GM21423 (cell line): ENCODE measurements at regions not wholly inside any gene's neighbourhood (a gene's known extent, or its start where the extent isn't known, plus 50 kb on each side); places are given as distances from the start of the nearest gene placed in this dataset.
"Not testable (repeated sequence)": the region's sequence is repeated elsewhere in the genome, so short reads cannot be mapped to it uniquely, and the experiment has no call there.

Source experiments
- ATAC-seq: cut with Tn5 transposase; IDR thresholded peaks from one replicate; pipeline ENCODE4 v1.9.1; 2021; ENCODE audit warnings: mild to moderate bottlenecking, moderate library complexity; ENCODE audit not compliant: unreplicated experiment

DNA sequence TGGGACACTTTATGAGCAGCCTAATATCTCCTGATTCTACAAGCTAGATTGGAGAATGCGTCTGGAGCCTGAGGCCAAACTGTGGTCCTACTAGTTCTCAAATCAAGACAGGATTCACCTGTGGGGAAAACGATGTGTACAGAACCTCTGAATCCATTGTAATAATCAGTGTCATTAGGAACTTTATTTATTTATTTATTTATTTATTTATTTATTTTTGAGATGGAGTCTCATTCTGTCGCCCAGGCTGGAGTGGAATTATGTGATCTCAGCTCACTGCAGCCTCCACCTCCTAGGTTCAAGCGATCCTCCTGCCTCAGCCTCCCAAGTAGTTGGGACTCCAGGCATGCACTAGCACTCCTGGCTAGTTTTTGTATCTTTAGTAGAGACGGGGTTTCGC, 52.6 kb upstream of the KIF26B start:
- not testable (repeated sequence) for ATAC-seq

DNA sequence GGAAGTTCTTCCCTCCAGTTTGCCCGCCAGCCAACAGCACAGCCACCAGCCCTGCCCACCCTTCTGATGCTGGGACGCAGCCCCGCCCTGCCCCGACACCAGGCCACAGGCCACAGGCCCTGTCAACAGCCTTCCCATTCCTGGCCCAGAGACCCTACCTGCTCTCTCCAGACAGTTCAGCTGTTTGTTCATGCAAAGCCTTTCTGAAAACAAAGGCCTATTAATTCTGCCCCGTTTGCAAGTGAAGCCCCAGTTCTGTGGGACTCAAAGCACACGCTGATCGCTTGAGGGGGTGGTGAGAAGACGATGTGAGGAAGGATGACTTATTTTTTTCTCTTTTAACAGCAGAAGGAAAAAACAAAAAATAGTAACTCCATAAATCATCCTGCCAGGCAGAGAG, 55.4 kb upstream of the KIF26B start:
- no peak for ATAC-seq

DNA sequence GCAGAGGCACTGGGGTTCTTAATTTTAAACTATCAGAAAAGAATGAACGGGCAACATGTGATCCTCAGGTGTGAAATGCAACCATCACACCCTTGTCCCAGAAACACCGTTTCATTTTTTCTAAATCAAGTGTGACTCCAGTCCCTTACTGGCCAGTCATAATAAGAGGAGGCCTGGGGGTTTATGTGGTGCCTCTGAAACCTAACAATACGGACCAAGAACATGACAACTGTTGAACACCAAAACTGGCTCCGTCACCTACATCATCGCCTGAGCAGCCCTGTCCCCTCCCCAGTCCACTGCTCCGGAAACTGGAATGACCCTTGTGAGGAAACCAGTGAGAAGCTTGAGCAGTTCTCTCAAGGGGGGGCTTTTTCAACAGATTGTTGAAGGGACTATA, 55.9 kb upstream of the KIF26B start:
- ATAC-seq: no peak

DNA sequence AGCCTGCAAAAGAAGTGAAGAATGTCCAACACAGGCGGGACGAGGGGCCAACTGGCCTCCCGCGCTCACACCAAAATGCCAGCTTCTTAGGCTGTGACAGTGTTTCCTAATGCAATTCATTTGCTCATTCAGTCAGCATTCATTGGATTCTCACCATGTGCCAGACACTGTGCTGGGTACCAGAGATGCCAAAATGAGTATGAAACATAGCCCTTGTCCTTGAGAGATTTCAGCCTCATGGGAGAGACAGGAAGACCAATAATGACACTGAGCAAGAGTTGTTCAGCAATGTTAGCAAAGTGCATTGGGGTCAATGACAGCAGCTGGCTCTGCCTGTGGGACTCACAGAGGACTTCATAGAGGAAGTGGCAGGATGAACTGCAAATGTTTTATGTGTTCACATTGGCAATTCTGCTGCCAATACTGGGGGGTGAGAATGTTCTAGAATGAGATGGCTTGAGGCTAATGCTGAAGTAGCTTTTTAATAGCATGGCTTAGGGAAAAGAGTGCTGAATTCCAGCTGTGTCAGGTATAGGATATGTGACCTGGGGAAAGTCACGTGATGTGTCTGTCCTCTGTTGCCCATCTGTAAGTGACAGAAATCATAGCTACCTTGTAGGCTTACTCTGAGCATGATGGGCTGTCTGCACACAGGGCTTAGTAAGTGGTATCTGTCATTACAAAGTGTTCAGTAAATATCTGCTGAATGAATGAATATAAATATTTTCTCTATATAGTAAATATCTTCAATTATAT, 58.3 kb upstream of the KIF26B start:
- ATAC-seq: no peak

DNA sequence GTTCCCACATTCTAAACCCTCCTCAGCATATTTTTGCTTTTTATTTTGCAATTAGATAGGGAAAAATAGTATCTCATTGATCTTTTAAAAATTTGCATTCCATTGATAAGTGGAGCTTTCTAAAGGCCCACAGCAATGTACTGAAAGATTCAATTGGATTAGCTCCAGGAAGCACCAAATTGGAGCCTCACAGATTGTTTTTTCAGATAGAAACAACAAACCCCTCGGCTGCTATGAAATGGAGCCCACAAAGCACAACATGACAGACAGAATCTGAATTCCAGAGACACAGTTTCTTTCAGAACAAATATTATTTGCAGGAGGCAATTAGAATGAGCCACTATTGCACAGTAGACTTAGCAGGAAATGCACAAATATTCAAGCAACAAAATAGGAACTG, 58.9 kb upstream of the KIF26B start:
- ATAC-seq: no peak

DNA sequence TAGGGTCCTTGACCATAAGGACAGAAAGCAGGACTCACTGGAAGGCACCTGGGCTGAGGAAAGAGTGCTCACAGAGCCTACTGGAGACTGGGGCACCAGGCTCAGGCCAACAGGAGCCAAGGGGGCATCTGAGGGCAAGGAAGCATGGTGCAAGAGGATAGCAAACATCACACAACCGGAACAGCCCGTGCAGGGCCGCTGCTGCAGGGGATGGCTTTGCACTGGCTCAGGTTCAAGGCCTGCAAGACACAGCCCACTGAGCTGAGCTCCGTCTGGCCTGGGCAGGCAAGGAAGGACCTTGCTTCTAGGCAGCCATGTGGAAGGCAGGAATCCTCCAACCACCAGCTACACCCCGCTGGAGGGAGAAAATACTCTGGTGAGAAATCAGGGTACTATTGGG, 59.8 kb upstream of the KIF26B start:
- no peak for ATAC-seq

DNA sequence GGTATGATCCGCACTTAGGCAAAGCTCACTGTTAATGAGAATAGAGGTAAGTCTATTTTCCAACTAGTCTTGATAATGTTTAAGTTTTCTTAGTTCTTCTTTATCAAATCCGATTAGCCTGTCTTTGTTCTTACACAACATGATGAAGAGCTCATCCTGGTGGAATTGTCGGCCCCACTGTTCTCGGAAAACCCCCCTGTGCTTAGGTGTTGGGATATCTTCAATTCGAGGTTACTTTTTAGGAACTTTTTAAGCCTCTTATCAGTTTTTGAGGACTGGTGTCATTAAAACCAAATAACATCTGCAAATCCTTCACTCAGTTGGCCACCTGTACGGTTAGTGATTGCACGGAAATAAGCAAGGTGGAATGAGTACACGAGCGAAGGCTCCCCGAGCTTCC, 60.7 kb upstream of the KIF26B start:
- ATAC-seq: no peak

DNA sequence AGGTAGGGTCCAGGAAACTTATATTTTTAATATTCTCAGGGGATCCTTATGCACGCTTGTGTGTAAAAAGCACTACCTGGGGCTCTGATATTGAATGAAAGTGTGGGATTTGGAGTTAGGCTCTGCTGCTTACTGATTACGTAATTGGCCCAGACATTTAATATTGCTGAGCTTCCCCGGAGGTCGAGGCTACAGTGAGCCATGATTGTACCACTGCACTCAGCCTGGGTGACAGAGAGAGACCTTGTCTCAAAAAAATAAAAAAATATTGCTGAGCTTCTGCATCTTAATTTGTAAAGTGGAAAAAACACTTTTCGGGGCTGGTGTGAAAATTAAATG, 62.2 kb upstream of the KIF26B start:
- ATAC-seq: no peak

DNA sequence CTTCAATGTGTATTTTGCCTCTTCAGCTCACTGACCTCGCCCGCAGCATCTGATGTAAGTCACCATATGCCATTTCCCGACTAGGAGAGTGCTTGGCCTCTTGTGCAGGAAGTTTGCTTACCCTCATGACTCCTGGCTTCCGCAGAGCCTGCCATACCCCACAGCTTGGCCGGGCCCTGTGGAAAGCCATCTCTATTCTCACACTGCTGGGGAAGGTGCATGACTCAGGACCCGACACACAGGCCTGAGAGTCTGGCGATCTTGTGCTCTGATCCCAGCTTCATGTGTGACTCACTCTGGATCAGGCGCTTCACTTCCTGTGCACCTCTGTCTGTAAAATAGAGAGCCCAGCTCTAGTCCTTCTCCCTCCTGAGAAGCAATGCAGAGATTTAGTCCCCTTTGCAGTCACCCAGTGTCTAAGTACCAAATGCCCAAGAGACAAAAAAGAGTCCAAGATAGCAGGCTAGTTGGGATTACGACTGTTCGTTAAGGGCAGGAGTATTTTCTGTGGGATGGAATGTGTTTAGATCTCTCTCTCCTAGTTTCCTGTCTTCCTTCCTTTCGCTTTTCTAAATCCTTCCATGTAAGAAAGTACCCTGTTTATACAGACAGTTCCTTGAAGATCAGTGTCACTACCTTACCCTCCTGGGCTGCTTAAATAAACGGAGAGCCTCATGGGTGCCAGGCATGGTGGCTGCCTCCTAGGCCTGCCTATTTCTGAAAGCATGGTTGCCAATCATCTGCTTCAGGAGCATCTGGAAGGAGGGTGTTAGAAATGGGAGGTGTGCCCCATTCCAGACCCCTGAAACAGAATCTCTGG, 62.8 kb upstream of the KIF26B start:
- ATAC-seq: no peak

DNA sequence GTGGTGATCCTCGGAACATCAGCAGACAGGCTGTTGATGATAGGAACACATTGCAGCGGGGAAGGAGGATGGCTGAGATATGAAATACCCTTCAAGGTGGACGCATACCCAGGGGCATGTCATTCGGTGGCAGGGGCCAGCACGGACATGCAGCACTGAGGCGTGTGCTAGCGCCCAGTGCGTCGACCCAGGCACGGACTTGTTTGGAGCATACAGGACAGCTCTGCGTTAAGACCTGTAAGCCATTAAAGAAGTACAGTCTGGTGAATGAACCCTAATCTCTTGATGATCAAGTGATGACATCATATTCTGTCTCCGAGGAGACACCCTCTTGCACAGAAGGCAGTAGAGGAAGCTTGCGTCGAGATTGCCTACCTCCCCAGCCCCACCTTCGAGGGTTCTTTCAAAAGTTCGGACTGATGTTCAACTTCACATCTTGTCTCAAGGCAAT, 63.6 kb upstream of the KIF26B start:
- ATAC-seq: no peak

DNA sequence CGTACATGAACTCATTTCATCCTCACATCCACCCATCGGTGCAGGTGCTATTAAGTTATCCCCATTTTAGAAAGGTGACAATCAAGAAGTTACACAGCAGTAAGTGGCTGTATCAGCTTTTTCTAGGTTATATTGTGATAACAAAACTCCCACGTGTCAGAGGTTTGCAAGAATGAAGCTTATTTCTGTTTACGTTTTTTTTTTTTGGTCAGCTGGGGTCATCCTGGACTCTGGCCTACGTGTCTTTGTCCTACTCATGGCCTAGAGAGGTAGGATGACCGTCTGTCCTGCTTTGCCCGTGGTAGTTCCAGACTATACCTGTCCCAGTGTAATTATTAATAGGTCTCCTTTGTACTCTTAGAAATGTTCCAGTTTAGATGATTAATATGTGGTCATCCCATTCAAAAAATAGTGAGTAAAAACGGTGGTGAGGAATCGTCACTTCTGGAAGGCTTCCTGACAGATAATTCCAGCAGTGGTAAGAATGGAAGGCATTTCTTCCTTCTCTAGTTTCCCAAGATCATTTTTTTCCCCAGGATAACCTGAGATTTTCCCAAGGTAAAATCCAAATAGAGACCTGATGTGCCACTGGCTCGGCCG, 64.2 kb upstream of the KIF26B start:
- no peak for ATAC-seq

DNA sequence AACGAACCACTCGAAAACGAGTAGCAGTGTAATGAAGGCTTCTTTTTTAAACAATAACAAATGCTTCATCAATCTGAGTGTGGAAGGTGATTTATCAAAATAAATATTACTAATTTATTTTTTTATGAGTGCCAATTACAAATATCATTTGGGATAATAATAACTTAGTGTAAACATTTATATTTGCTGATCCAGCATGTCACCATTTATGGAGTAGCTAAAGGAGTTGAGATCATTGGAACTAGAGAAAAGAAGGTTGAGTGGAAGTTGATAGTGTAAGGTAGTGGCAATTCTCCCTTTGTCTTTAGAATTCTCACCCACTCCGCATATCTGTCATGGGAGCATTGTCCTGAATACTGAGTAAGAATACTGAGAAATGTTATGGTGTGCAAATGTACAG, 67.1 kb upstream of the KIF26B start:
- ATAC-seq: no peak

DNA sequence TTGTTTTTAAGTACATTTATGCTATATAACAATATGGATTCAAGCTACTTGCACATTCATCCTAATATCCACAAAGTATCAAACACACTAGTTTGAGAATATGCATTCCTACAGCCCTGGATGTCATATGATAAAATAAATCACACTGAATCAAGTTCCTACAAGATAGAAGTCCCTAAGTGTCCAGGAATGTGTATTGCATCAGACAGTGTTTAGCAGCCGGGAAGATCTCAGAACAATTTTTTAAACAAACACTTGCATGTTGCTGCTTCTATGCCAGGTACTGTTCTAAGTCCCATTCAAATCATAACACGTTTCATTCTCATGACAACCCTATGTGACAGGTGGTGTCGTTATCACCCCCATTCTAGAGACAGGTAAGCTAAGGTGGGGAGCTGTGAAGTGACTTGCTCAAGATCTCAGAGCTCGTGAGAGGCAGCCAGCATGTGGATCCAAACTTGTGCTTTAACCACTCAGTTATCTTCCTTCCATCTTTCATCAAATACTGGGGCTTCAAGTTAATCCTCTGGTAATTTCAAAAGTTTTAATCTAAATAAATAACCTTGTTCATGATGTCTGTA, 68.3 kb upstream of the KIF26B start:
- no peak for ATAC-seq

DNA sequence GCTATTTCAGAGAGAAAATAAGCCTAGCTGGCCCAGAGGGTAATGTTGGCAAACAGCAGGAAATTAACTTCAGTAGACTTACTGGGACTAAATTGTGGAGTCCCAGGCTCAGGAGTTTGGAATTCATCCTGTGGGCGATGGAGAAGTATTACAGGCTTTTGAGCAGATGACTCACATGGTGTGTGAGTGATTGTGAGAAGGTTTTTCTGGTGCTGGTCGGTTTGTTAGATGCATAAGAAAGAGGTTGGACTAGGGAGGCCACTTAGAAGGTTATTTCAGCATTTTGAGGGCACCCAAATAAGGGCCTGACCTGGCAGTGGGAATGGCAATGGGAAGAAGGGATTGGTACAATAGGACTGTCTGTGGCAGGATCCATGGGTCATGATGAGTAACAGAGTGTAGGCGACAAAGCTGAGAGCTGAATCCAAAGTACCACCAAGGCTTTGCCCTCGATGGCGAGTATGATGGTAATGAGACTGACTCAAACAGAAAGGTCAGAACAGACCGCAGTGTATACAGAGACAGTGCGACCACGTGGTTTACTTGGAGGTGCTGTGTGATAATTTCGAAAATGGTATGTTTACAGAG, 69.2 kb upstream of the KIF26B start:
- ATAC-seq: no peak

DNA sequence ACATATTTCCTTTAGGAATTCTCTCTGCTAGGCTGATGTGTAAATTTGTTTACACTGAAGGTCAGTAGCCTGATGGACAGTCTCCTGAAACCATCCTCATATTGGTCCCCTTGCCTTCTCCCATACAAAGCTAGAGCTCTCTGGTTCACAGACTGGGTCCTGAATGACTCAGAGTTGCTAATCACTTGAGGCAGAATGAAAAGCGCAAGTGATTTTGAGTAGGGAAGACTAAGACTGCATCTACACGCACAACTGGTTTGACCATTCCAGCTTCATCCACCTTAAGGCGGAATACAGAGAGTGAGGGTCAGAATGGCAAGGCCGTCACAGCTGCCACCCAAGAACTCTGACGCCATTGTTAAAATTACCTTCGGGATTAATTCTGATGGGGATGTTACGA, 70.2 kb upstream of the KIF26B start:
- ATAC-seq: no peak

DNA sequence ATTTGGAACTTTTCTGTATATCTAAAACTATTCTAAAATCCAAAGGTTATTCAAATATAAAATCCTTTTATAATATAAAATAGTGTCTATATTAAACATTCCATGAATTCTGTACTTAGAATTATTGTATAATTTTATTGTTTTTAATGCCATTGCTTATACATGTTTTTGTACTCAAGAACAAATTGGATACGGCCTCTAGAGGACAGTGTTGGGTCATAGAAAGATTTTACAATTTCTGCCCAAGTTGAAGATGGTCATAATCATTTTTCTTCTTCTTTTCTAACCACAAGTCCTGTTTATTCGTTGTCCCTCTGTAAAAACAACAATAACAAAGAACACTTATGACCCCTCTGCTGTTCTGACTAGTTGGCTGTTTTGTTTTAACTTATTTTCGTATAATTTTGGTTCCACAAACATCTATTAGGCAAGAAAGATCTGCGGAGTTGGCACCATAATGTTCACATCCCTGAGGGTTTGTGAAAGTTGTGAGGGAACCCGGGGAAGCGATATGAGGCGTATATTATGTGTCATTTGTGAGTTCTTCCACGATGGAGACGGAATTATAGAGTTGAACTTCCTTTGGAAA, 75.7 kb upstream of the KIF26B start:
- no peak for ATAC-seq

DNA sequence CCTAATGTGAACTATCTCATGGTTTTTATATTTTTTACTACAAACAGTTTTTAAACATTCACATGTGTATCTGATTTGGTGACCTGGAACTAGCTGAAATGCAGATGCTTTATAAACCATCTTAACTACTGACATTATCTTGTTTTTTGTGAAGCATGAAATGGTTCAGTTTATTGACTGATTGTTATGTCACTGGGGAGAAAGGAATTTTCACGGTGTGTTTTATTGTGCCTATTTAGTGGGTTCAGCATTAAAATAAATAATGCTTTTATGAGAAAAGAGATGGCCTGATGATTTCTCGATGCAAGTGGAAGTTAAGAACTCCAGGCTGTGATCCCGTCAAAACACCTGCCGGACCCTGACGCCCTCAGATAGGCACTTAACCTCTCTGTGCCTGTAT, 79.9 kb upstream of the KIF26B start:
- no peak for ATAC-seq

DNA sequence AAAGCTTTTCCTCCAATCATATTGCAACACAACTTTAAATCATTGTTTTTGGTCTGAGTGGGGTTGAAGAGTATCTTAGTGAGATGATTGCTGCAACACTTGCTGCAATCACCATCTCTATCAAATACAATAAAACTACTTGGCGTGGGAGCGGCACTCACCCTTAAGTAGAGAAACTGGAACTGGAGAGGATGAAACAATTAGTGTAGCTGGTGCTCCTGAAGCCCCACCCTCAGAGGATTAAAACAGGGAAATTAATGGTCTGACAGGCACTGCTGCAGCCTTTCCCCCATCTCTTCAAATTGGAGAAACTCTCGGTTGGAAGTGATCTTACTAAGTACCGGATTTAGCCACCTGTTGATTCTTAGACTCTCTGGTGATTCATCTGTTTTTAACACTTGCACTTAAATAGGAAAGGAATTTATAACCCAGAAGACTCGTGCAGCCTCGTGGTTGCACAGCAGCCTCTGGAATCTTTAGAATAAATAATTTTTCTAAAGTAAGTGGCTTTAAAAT, 80.5 kb upstream of the KIF26B start:
- ATAC-seq: no peak

DNA sequence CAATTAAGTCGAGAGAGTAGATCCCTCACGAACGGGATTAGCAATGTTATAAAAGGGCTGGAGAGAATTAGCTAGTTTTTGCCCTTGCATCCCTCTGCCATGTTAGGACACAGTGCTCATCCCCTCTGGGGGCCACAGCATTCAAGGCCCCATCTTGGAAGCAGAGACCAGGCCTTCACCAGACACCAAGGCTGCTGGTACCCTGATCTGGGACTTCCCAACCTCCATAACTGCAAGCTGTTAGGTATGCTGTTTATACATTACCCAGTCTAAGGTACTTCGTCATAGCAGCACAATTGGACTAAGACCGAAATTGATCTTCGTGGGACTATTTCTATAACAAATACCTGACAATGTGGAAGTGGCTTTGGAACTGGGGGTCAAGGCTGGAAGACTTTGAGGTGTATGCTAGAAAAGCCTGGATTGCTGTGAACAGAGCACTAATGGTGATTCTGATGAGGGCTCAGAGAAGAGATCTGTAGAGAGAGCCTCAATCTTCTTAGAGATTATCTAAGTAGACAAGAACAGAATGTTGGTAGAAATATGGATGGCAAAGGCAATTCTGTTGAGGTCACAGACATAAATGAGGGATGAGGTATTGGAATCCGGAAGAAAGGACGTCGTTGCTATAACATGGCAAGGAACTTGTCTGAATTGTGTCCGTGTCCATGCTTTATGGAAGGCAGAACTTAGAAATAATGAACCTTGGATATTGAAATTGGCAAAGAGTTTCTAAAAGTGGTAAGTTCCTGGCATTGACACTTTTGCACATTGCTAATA, 83.8 kb upstream of the KIF26B start:
- ATAC-seq: no peak

DNA sequence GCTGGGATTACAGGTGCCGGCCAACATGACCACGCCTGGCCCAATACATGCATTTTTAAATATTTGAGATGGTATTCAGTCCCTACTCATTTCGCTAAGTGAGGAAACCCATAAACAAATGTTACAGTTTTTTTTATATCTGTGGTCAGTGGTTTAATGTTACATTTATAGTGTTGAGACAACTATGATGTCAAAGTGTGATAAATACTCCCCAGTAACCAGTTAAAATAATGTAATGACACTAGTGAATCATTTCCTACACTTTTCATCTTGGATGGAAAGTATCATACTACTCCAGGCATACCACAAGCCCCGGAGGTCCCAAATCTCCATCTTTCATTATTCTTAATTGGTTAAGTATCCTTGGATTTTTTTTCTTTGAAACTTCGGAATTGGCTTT, 87.5 kb upstream of the KIF26B start:
- ATAC-seq: no peak
